MCF 10A (cell line): ENCODE measurements at regions not wholly inside any gene's neighbourhood (a gene's known extent, or its start where the extent isn't known, plus 50 kb on each side); places are given as distances from the start of the nearest gene placed in this dataset.
"Not testable (repeated sequence)": the region's sequence is repeated elsewhere in the genome, so short reads cannot be mapped to it uniquely, and the experiment has no call there.

Source experiments
- BruUV-seq: library from RNA; stranded (reverse); fragments of 400-500 nt; replicated peaks from 2 replicates; lab custom pipeline; 2021; lab: Mats Ljungman, UMichigan
- CTCF ChIA-PET: fragments of 300-600 bp; sonication (Branson Sonifier 250); formaldehyde crosslinking; extraction: SDS; loops from one replicate; lab custom pipeline; 2021; ENCODE audit warnings: antibody characterized with exemption, inconsistent platforms; lab: Yijun Ruan, JAX
- POLR2A ChIA-PET: fragments of 300-600, 350-650 bp; sonication (Branson Sonifier 250); formaldehyde crosslinking; extraction: SDS; loops from one replicate; lab custom pipeline; 2020; ENCODE audit warnings: antibody characterized with exemption, inconsistent platforms; lab: Yijun Ruan, JAX
- DNase-seq: peaks from one replicate; pipeline ENCODE4 v3.0.0-alpha.2; 2018; ENCODE audit not compliant: unreplicated experiment
- H3K27ac Mint-ChIP-seq: one replicate; pipeline ENCODE4 v1.8.0; 2022; ENCODE audit warnings: mild to moderate bottlenecking, low read depth, mixed read lengths; ENCODE audit not compliant: unreplicated experiment
- H3K27me3 Mint-ChIP-seq: one replicate; pipeline ENCODE4 v1.8.0; 2022; ENCODE audit warnings: mixed read lengths; ENCODE audit not compliant: insufficient read depth, unreplicated experiment
- H3K36me3 Mint-ChIP-seq: one replicate; pipeline ENCODE4 v1.8.0; 2022; ENCODE audit warnings: mild to moderate bottlenecking, moderate library complexity, mixed read lengths; ENCODE audit not compliant: insufficient read depth, unreplicated experiment
- H3K4me1 Mint-ChIP-seq: one replicate; pipeline ENCODE4 v1.8.0; 2022; ENCODE audit warnings: mixed read lengths; ENCODE audit not compliant: insufficient read depth, unreplicated experiment
- H3K4me3 Mint-ChIP-seq: one replicate; pipeline ENCODE4 v1.8.0; 2022; ENCODE audit warnings: mild to moderate bottlenecking, moderate library complexity, mixed read lengths; ENCODE audit not compliant: unreplicated experiment
- H3K9me3 Mint-ChIP-seq: one replicate; pipeline ENCODE4 v1.8.0; 2022; ENCODE audit warnings: mixed read lengths; ENCODE audit not compliant: unreplicated experiment
- intact Hi-C: fragments of 100-400 bp; cut with micrococcal nuclease; formaldehyde crosslinking; loops from 2 replicates; pipeline ENCODE4 v1.14.1; 2022
- TF ChIP-seq, protein P1 (sequence below): fragments of 200-600 bp; IDR thresholded peaks from one replicate; pipeline ENCODE4 v1.8.0; 2022; ENCODE audit warnings: antibody characterized with exemption, mild to moderate bottlenecking; ENCODE audit not compliant: unreplicated experiment

DNA sequence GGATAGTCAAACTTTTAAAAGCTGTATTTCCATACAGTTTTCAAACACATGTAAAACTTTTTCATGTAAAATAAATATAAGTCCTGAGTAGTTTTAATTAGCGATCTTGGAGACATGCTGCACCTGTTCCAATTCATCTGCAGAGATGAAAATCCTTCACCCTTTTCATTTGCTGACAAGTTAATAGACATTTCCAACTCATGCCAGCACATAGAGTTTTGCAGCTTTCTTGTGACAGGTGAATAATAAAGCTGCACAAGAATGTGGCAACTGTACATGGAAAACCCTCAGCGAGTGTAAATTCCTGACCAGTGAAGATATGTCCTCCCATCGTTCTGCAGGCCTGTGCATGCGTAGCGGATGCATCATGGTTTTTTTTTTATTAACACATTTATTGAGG lies 771.4 kb downstream of the TDRD15 start:
- no peak overlapping the region for H3K4me3 Mint-ChIP-seq
- no TSS peak for BruUV-seq
- intact Hi-C loops = no loop called here
- H3K27ac Mint-ChIP-seq = no peak overlapping the region
- peaks cover 16% of the 10 kb centered on the region for H3K9me3 Mint-ChIP-seq
- H3K36me3 Mint-ChIP-seq = no peaks in the 10 kb centered on the region
- no peaks in the 10 kb centered on the region for H3K4me1 Mint-ChIP-seq
- ChIA-PET POLR2A (no interaction called here), CTCF (interaction anchor here (0.6 kb wide), 1 partner anchor 600 kb away, joined by 3 read pairs; no protein-coding TSS in a partner anchor)
- DNase-seq = no peak
- peaks cover 11% of the 10 kb centered on the region for H3K27me3 Mint-ChIP-seq
- TF ChIP-seq, protein P1, sequence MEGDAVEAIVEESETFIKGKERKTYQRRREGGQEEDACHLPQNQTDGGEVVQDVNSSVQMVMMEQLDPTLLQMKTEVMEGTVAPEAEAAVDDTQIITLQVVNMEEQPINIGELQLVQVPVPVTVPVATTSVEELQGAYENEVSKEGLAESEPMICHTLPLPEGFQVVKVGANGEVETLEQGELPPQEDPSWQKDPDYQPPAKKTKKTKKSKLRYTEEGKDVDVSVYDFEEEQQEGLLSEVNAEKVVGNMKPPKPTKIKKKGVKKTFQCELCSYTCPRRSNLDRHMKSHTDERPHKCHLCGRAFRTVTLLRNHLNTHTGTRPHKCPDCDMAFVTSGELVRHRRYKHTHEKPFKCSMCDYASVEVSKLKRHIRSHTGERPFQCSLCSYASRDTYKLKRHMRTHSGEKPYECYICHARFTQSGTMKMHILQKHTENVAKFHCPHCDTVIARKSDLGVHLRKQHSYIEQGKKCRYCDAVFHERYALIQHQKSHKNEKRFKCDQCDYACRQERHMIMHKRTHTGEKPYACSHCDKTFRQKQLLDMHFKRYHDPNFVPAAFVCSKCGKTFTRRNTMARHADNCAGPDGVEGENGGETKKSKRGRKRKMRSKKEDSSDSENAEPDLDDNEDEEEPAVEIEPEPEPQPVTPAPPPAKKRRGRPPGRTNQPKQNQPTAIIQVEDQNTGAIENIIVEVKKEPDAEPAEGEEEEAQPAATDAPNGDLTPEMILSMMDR = no peak

DNA sequence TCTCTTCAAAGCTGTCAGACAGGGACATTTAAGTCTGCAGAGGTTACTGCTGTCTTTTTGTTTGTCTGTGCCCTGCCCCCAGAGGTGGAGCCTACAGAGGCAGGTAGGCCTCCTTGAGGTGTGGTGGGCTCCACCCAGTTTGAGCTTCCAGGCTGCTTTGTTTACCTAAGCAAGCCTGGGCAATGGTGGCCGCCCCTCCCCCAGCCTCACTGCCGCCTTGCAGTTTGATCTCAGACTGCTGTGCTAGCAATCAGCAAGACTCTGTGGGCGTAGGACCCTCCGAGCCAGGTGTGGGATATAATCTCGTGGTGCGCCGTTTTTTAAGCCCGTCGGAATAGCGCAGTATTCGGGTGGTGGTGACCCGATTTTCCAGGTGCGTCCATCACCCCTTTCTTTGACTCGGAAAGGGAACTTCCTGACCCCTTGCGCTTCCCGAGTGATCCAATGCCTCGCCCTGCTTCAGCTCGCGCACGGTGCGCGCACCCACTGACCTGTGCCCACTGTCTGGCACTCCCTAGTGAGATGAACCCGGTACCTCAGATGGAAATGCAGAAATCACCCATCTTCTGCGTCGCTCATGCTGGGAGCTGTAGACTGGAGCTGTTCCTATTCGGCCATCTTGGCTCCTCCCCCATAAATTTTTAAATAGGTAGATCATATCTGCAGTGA lies 785.1 kb downstream of the TDRD15 start:
- H3K36me3 Mint-ChIP-seq, H3K4me3 Mint-ChIP-seq, BruUV-seq, DNase-seq, intact Hi-C loops, H3K9me3 Mint-ChIP-seq, H3K4me1 Mint-ChIP-seq, CTCF ChIA-PET, POLR2A ChIA-PET, H3K27me3 Mint-ChIP-seq, H3K27ac Mint-ChIP-seq: not testable (repeated sequence)

DNA sequence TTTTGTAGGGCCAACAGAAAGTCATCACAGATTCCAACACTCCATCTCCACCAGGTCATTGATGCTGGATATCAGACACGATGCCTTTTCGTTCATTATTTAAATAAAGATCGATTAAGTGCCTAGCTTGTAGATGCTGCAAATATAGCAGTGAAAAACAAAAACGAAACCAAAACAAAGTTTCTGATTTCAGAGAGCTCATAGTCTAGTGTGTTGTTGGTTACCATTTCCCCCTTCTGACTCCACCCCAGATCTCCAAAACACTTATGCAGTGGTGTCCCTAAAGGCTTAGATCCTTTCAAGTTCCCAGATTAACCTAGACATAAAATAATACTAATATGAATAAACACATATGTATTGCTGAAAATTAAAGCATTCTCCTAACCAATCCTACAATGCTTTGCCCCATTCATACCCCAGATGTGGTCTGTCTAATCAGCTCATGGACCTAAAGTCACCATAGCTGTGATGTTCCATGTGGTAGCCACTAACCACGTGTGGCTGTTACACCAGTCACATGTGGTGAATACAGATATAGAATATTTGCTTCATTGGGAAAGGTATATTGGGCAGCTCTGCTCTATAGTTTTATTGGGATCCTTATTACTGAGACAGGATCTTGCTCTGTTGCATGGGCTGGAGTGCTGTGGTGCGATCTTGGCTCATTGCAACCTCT lies 787.2 kb downstream of the TDRD15 start:
- no peak overlapping the region for H3K27ac Mint-ChIP-seq
- H3K27me3 Mint-ChIP-seq = no peaks in the 10 kb centered on the region
- POLR2A ChIA-PET = no interaction called here
- TF ChIP-seq, protein P1 = no peak
- BruUV-seq = no TSS peak
- H3K4me3 Mint-ChIP-seq = peak overlapping the region; percentile 8
- CTCF ChIA-PET = interaction anchor here (0.6 kb wide), 1 partner anchor 436 kb away, joined by 3 read pairs; no protein-coding TSS in a partner anchor
- intact Hi-C loops = no loop called here
- no peak for DNase-seq
- no peaks in the 10 kb centered on the region for H3K4me1 Mint-ChIP-seq
- no peaks in the 10 kb centered on the region for H3K36me3 Mint-ChIP-seq
- peaks cover 8% of the 10 kb centered on the region for H3K9me3 Mint-ChIP-seq

DNA sequence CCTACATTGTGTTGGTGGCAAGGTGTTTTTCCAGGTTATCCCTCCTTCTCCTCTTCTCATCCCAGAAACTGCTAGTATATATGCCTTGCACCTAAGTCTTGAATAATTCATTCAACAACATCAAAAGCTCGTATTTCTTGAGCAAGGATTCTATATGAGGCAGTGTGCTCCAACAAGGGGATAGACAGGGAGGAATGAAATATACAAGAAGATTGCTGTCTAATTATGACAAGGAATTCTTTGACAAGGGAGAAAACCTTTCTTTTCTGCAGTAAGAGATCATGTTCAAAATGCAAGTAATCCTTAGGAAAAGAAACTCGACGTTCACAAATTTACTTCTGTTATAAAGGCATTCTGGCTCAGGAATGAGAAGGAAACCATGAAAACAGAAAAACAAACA lies 788.6 kb downstream of the TDRD15 start:
- Mint-ChIP-seq H3K9me3 (peaks cover 16% of the 10 kb centered on the region), H3K4me3 (no peak overlapping the region), H3K36me3 (no peaks in the 10 kb centered on the region), H3K27ac (no peak overlapping the region), H3K27me3 (no peaks in the 10 kb centered on the region), H3K4me1 (no peaks in the 10 kb centered on the region)
- BruUV-seq = no TSS peak
- DNase-seq = no peak
- intact Hi-C loops = no loop called here
- POLR2A ChIA-PET = no interaction called here
- CTCF ChIA-PET = interaction anchor here (0.5 kb wide), 1 partner anchor 466 kb away, joined by 3 read pairs; no protein-coding TSS in a partner anchor
- TF ChIP-seq, protein P1 = no peak
